Neural cell (in vitro differentiated cells): ENCODE measurements at regions not wholly inside any gene's neighbourhood (a gene's known extent, or its start where the extent isn't known, plus 50 kb on each side); places are given as distances from the start of the nearest gene placed in this dataset.

Source experiments
- H2AFZ ChIP-seq: fragments of 200-600, 300-800 bp; sonication (generic), shearing (Covaris generic); 2 replicates; pipeline ENCODE4 v1.6.0; 2014; ENCODE audit warnings: low read depth, mild to moderate bottlenecking, antibody characterized with exemption, low read length, moderate library complexity
- H3F3A ChIP-seq: fragments of 200-600 bp; shearing (Covaris generic); 2 replicates; pipeline ENCODE4 v1.6.1; 2016; ENCODE audit warnings: mild to moderate bottlenecking, moderate library complexity, mixed read lengths, antibody characterized with exemption, low read length; ENCODE audit not compliant: insufficient read depth, poor library complexity, severe bottlenecking
- H3K27ac ChIP-seq: fragments of 200-600, 300-800 bp; sonication (generic), shearing (Covaris generic); 2 replicates; pipeline ENCODE4 v1.5.1; 2014; ENCODE audit warnings: mild to moderate bottlenecking, low read length, moderate library complexity
- H3K27me3 ChIP-seq: fragments of 300-800, 200-600 bp; sonication (generic), shearing (Covaris generic); 2 replicates; pipeline ENCODE4 v1.6.0; 2014; ENCODE audit warnings: mild to moderate bottlenecking, low read depth, low read length, moderate library complexity; ENCODE audit not compliant: insufficient read depth
- H3K36me3 ChIP-seq: fragments of 300-800, 200-600 bp; sonication (generic), shearing (Covaris generic); 2 replicates; pipeline ENCODE4 v1.5.1; 2014; ENCODE audit warnings: mild to moderate bottlenecking, antibody characterized with exemption, low read length, moderate library complexity; ENCODE audit not compliant: insufficient read depth
- H3K4me2 ChIP-seq: fragments of 300-800, 200-600 bp; sonication (generic), shearing (Covaris generic); 2 replicates; pipeline ENCODE4 v1.6.0; 2014; ENCODE audit warnings: mild to moderate bottlenecking, low read length
- H3K4me3 ChIP-seq: fragments of 300-800, 200-600 bp; sonication (generic), shearing (Covaris generic); 2 replicates; pipeline ENCODE4 v1.5.1; 2014; ENCODE audit warnings: mild to moderate bottlenecking, low read length, moderate library complexity
- H3K79me2 ChIP-seq: fragments of 200-600 bp; shearing (Covaris generic); replicated peaks from 2 replicates; pipeline ENCODE4 v1.6.0; 2014; ENCODE audit warnings: mild to moderate bottlenecking, low read length, moderate library complexity; ENCODE audit not compliant: insufficient read depth
- H3K9ac ChIP-seq: fragments of 300-800, 200-600 bp; sonication (generic), shearing (Covaris generic); 2 replicates; pipeline ENCODE4 v1.6.1; 2016; ENCODE audit warnings: mild to moderate bottlenecking, low read length, mixed read lengths
- H3K9me2 ChIP-seq: fragments of 200-600 bp; shearing (Covaris generic); 2 replicates; pipeline ENCODE4 v1.6.1; 2016; ENCODE audit warnings: mild to moderate bottlenecking, low read length, mixed read lengths; ENCODE audit not compliant: insufficient read depth
- H3K9me3 ChIP-seq: fragments of 200-600, 300-800 bp; sonication (generic), shearing (Covaris generic); 2 replicates; pipeline ENCODE4 v1.6.1; 2016; ENCODE audit warnings: mild to moderate bottlenecking, mixed run types, low read length, moderate library complexity, mixed read lengths
- H4K20me1 ChIP-seq: fragments of 200-600 bp; shearing (Covaris generic); 2 replicates; pipeline ENCODE4 v1.6.1; 2016; ENCODE audit warnings: mild to moderate bottlenecking, mixed run types; ENCODE audit not compliant: insufficient read depth
- CTCF ChIP-seq: fragments of 450-650 bp; IDR thresholded peaks from 2 replicates; pipeline ENCODE4 v1.5.1; 2014; ENCODE audit warnings: antibody characterized with exemption, mild to moderate bottlenecking, moderate library complexity; ENCODE audit not compliant: poor library complexity, severe bottlenecking
- EP300 ChIP-seq: fragments of 450-650 bp; conservative IDR thresholded peaks from 2 replicates; pipeline ENCODE4 v1.6.1; 2014; ENCODE audit warnings: antibody characterized with exemption, mild to moderate bottlenecking, moderate library complexity; ENCODE audit not compliant: poor library complexity, severe bottlenecking
- EZH2 ChIP-seq: fragments of 200-600, 300-800 bp; shearing (Covaris generic), sonication (generic); IDR thresholded peaks from 2 replicates; pipeline ENCODE4 v1.6.1; 2014; ENCODE audit warnings: antibody characterized with exemption, low read length, borderline replicate concordance, mild to moderate bottlenecking; ENCODE audit not compliant: insufficient read depth, poor library complexity, severe bottlenecking
- MXI1 ChIP-seq: fragments of 450-650 bp; conservative IDR thresholded peaks from 2 replicates; pipeline ENCODE4 v1.6.1; 2014; ENCODE audit warnings: antibody characterized with exemption, mild to moderate bottlenecking; ENCODE audit not compliant: poor library complexity, severe bottlenecking
- POLR2AphosphoS5 ChIP-seq: IDR thresholded peaks from 2 replicates; pipeline ENCODE4 v1.6.1; 2012
- RAD21 ChIP-seq: fragments of 450-650 bp; conservative IDR thresholded peaks from 2 replicates; pipeline ENCODE4 v1.6.1; 2014; ENCODE audit warnings: antibody characterized with exemption, mild to moderate bottlenecking, moderate library complexity
- REST ChIP-seq: IDR thresholded peaks from 2 replicates; pipeline ENCODE4 v1.6.1; 2012; ENCODE audit warnings: borderline replicate concordance
- SMC3 ChIP-seq: fragments of 450-650 bp; conservative IDR thresholded peaks from 2 replicates; pipeline ENCODE4 v1.6.1; 2014; ENCODE audit warnings: antibody characterized with exemption, mild to moderate bottlenecking, moderate library complexity; ENCODE audit not compliant: poor library complexity
- TAF1 ChIP-seq: IDR thresholded peaks from 2 replicates; pipeline ENCODE4 v1.6.1; 2012; ENCODE audit warnings: low read depth

- H3K27me3 ChIP-seq: no peaks in the 10 kb centered on the region
- H3K36me3 ChIP-seq: no peaks in the 10 kb centered on the region
- no peak for TF ChIP-seq SMC3
- no peak for TF ChIP-seq REST
- TF ChIP-seq TAF1: no peak
- no peak for TF ChIP-seq EP300
- TF ChIP-seq RAD21: no peak
- no peak for TF ChIP-seq POLR2AphosphoS5
- TF ChIP-seq CTCF: no peak
- TF ChIP-seq MXI1: no peak
- no peak for TF ChIP-seq EZH2
- no peaks in the 10 kb centered on the region for H3K9me2 ChIP-seq
- no peaks in the 10 kb centered on the region for H4K20me1 ChIP-seq
- peaks cover 5% of the 10 kb centered on the region for H3K9me3 ChIP-seq
- no peak overlapping the region for H3K4me2 ChIP-seq
- no peak overlapping the region for H3K27ac ChIP-seq
- H3K9ac ChIP-seq: no peak overlapping the region
- no peak overlapping the region for H3K4me3 ChIP-seq
- H3K79me2 ChIP-seq: no peaks in the 10 kb centered on the region
- no peaks in the 10 kb centered on the region for H3F3A ChIP-seq
- H2AFZ ChIP-seq: no peak overlapping the region
These were observed 783.6 kb downstream of the DCDC2C start for GRCh38 chr2:4486971-4487370.

GRCh38 chr2:4499316-4500030 is 796.1 kb downstream of the DCDC2C start:
- no peaks in the 10 kb centered on the region for H3K36me3 ChIP-seq
- H2AFZ ChIP-seq: no peak overlapping the region
- no peaks in the 10 kb centered on the region for H3K9me2 ChIP-seq
- no peaks in the 10 kb centered on the region for H4K20me1 ChIP-seq
- H3K4me2 ChIP-seq: no peak overlapping the region
- no peak for TF ChIP-seq POLR2AphosphoS5
- TF ChIP-seq MXI1: no peak
- no peak for TF ChIP-seq EP300
- no peak for TF ChIP-seq TAF1
- no peak for TF ChIP-seq EZH2
- no peak for TF ChIP-seq SMC3
- H3K4me3 ChIP-seq: no peak overlapping the region
- H3K27ac ChIP-seq: no peak overlapping the region
- H3K9ac ChIP-seq: no peak overlapping the region
- H3K9me3 ChIP-seq: no peaks in the 10 kb centered on the region
- H3F3A ChIP-seq: no peaks in the 10 kb centered on the region
- H3K27me3 ChIP-seq: no peaks in the 10 kb centered on the region
- H3K79me2 ChIP-seq: no peaks in the 10 kb centered on the region
